T-helper 1 cell treated with Interleukin-12 subunit alpha and Interleukin-12 subunit beta and Interleukin-4 antibody, amounts not matched to agents 30 μg/mL and 1 μg/mL, for 36 hours (primary cell): ENCODE measurements at regions not wholly inside any gene's neighbourhood (a gene's known extent, or its start where the extent isn't known, plus 50 kb on each side); places are given as distances from the start of the nearest gene placed in this dataset.

ENCODE experiments used
- H3K27ac Mint-ChIP-seq: one replicate; pipeline ENCODE4 v1.8.0; 2021; ENCODE audit warnings: mild to moderate bottlenecking, mixed read lengths
- H3K27me3 Mint-ChIP-seq: one replicate; pipeline ENCODE4 v1.8.0; 2021; ENCODE audit warnings: low read depth, mixed read lengths
- H3K36me3 Mint-ChIP-seq: one replicate; pipeline ENCODE4 v1.8.0; 2021; ENCODE audit warnings: low read depth, mixed read lengths
- H3K4me1 Mint-ChIP-seq: one replicate; pipeline ENCODE4 v1.8.0; 2021; ENCODE audit warnings: low read depth, mixed read lengths
- H3K4me3 Mint-ChIP-seq: one replicate; pipeline ENCODE4 v1.8.0; 2021; ENCODE audit warnings: mild to moderate bottlenecking, moderate library complexity, mixed read lengths
- H3K9me3 Mint-ChIP-seq: one replicate; pipeline ENCODE4 v1.8.0; 2021; ENCODE audit warnings: mixed read lengths

GRCh38 chr9:86456416-86456815 is 102.2 kb upstream of the TUT7 start:
- no peaks in the 10 kb centered on the region for H3K4me1 Mint-ChIP-seq
- no peak overlapping the region for H3K27ac Mint-ChIP-seq
- peaks cover 6% of the 10 kb centered on the region for H3K27me3 Mint-ChIP-seq
- no peaks in the 10 kb centered on the region for H3K36me3 Mint-ChIP-seq
- H3K9me3 Mint-ChIP-seq, result no peaks in the 10 kb centered on the region
- H3K4me3 Mint-ChIP-seq, result no peak overlapping the region

GRCh38 chr9:86454701-86455615 is 100.7 kb upstream of the TUT7 start:
- Mint-ChIP-seq H3K27me3 (peaks cover 6% of the 10 kb centered on the region), H3K36me3 (no peaks in the 10 kb centered on the region), H3K4me3 (no peak overlapping the region), H3K9me3 (no peaks in the 10 kb centered on the region), H3K4me1 (no peaks in the 10 kb centered on the region), H3K27ac (no peak overlapping the region)

GRCh38 chr9:86452201-86452828 is 98.1 kb upstream of the TUT7 start:
- Mint-ChIP-seq H3K4me3 (no peak overlapping the region), H3K4me1 (no peaks in the 10 kb centered on the region), H3K27me3 (no peaks in the 10 kb centered on the region), H3K36me3 (no peaks in the 10 kb centered on the region), H3K27ac (no peak overlapping the region), H3K9me3 (no peaks in the 10 kb centered on the region)

- no peaks in the 10 kb centered on the region for H3K4me1 Mint-ChIP-seq
- H3K4me3 Mint-ChIP-seq, result no peak overlapping the region
- H3K9me3 Mint-ChIP-seq, result no peaks in the 10 kb centered on the region
- no peaks in the 10 kb centered on the region for H3K36me3 Mint-ChIP-seq
- no peak overlapping the region for H3K27ac Mint-ChIP-seq
- H3K27me3 Mint-ChIP-seq, result no peaks in the 10 kb centered on the region
Measured at GRCh38 chr9:86449246-86449645, 95.0 kb upstream of the TUT7 start.

GRCh38 chr9:86445671-86446070 is 91.5 kb upstream of the TUT7 start:
- H3K27ac Mint-ChIP-seq, result no peak overlapping the region
- H3K36me3 Mint-ChIP-seq, result no peaks in the 10 kb centered on the region
- H3K4me3 Mint-ChIP-seq, result no peak overlapping the region
- H3K9me3 Mint-ChIP-seq, result no peaks in the 10 kb centered on the region
- H3K4me1 Mint-ChIP-seq, result no peaks in the 10 kb centered on the region
- H3K27me3 Mint-ChIP-seq, result peaks cover 3% of the 10 kb centered on the region

GRCh38 chr9:86443992-86444391 is 89.8 kb upstream of the TUT7 start:
- Mint-ChIP-seq H3K9me3 (no peaks in the 10 kb centered on the region), H3K27ac (no peak overlapping the region), H3K27me3 (peaks cover 3% of the 10 kb centered on the region)

GRCh38 chr9:86434039-86434726 is 80.0 kb upstream of the TUT7 start:
- Mint-ChIP-seq H3K36me3 (no peaks in the 10 kb centered on the region), H3K27me3 (no peaks in the 10 kb centered on the region), H3K27ac (no peak overlapping the region), H3K9me3 (no peaks in the 10 kb centered on the region), H3K4me3 (no peak overlapping the region), H3K4me1 (no peaks in the 10 kb centered on the region)

More at GRCh38 chr9:86443992-86444391, 89.8 kb upstream of the TUT7 start:
- Mint-ChIP-seq H3K36me3 (no peaks in the 10 kb centered on the region), H3K4me1 (no peaks in the 10 kb centered on the region), H3K4me3 (no peak overlapping the region)

- no peaks in the 10 kb centered on the region for H3K9me3 Mint-ChIP-seq
- H3K27ac Mint-ChIP-seq, result no peak overlapping the region
- H3K4me3 Mint-ChIP-seq, result no peak overlapping the region
- H3K36me3 Mint-ChIP-seq, result no peaks in the 10 kb centered on the region
- peaks cover 9% of the 10 kb centered on the region for H3K27me3 Mint-ChIP-seq
- H3K4me1 Mint-ChIP-seq, result no peaks in the 10 kb centered on the region
Measured at GRCh38 chr9:86424251-86424891, 70.2 kb upstream of the TUT7 start.

GRCh38 chr9:86413971-86414880 is 60.0 kb upstream of the TUT7 start:
- Mint-ChIP-seq H3K4me3 (no peak overlapping the region), H3K4me1 (no peaks in the 10 kb centered on the region), H3K27ac (no peak overlapping the region), H3K9me3 (no peaks in the 10 kb centered on the region), H3K36me3 (no peaks in the 10 kb centered on the region), H3K27me3 (peaks cover 4% of the 10 kb centered on the region)

GRCh38 chr9:86410281-86410680 is 56.1 kb upstream of the TUT7 start:
- Mint-ChIP-seq H3K27ac (no peak overlapping the region), H3K36me3 (no peaks in the 10 kb centered on the region), H3K4me3 (no peak overlapping the region), H3K4me1 (peaks cover 2% of the 10 kb centered on the region), H3K27me3 (no peaks in the 10 kb centered on the region), H3K9me3 (no peaks in the 10 kb centered on the region)

- Mint-ChIP-seq H3K36me3 (no peaks in the 10 kb centered on the region), H3K27ac (no peak overlapping the region), H3K27me3 (peaks cover 4% of the 10 kb centered on the region), H3K4me3 (no peak overlapping the region), H3K4me1 (peaks cover 2% of the 10 kb centered on the region), H3K9me3 (no peaks in the 10 kb centered on the region)
Measured at GRCh38 chr9:86408121-86408520, 53.9 kb upstream of the TUT7 start.

- Mint-ChIP-seq H3K4me1 (peaks cover 5% of the 10 kb centered on the region), H3K27ac (no peak overlapping the region), H3K9me3 (no peaks in the 10 kb centered on the region), H3K4me3 (no peak overlapping the region), H3K36me3 (no peaks in the 10 kb centered on the region), H3K27me3 (peaks cover 10% of the 10 kb centered on the region)
Measured at GRCh38 chr9:86407022-86407421, 52.8 kb upstream of the TUT7 start.

- Mint-ChIP-seq H3K9me3 (no peaks in the 10 kb centered on the region), H3K4me1 (peaks cover 5% of the 10 kb centered on the region), H3K36me3 (no peaks in the 10 kb centered on the region), H3K27ac (no peak overlapping the region), H3K4me3 (no peak overlapping the region), H3K27me3 (peaks cover 10% of the 10 kb centered on the region)
Measured at GRCh38 chr9:86406366-86406765, 52.2 kb upstream of the TUT7 start.

- Mint-ChIP-seq H3K9me3 (no peaks in the 10 kb centered on the region), H3K27ac (no peak overlapping the region), H3K4me1 (peaks cover 5% of the 10 kb centered on the region), H3K27me3 (peaks cover 10% of the 10 kb centered on the region), H3K36me3 (no peaks in the 10 kb centered on the region), H3K4me3 (no peak overlapping the region)
Measured at GRCh38 chr9:86405926-86406325, 51.7 kb upstream of the TUT7 start.
